Renal cortical epithelial cell (primary cell): ENCODE measurements at regions not wholly inside any gene's neighbourhood (a gene's known extent, or its start where the extent isn't known, plus 50 kb on each side); places are given as distances from the start of the nearest gene placed in this dataset.

ENCODE experiments used
- DNase-seq: peaks from one replicate; pipeline ENCODE4 v3.0.0-alpha.2; 2011; ENCODE audit warnings: low read depth

GRCh38 chr4:100130964-100131363 is 59.3 kb downstream of the DDIT4L start:
- DNase-seq, result no peak

GRCh38 chr4:100130491-100130890 is 59.8 kb downstream of the DDIT4L start:
- no peak for DNase-seq

- DNase-seq, result no peak
Observed at GRCh38 chr4:100129774-100130173, 60.5 kb downstream of the DDIT4L start.

GRCh38 chr4:100128338-100128737 is 61.9 kb downstream of the DDIT4L start:
- no peak for DNase-seq

- no peak for DNase-seq
Observed at GRCh38 chr4:100124715-100125114, 65.6 kb downstream of the DDIT4L start.

- peak; percentile 57 for DNase-seq
Observed at GRCh38 chr4:100118181-100118580, 72.1 kb downstream of the DDIT4L start.

- DNase-seq, result no peak
Observed at GRCh38 chr4:100117750-100118149, 72.5 kb downstream of the DDIT4L start.

GRCh38 chr4:100114909-100115308 is 75.4 kb downstream of the DDIT4L start:
- peak; percentile 36 for DNase-seq

GRCh38 chr4:100113732-100114131 is 76.5 kb downstream of the DDIT4L start:
- DNase-seq, result peak; percentile 42

- DNase-seq, result peak; percentile 84
Observed at GRCh38 chr4:100113096-100113495, 77.2 kb downstream of the DDIT4L start.

GRCh38 chr4:100109921-100110320 is 80.3 kb downstream of the DDIT4L start:
- DNase-seq, result no peak

- no peak for DNase-seq
Observed at GRCh38 chr4:100108869-100109268, 81.4 kb downstream of the DDIT4L start.

- peak; percentile 96 for DNase-seq
Observed at GRCh38 chr4:100106982-100107381, 83.3 kb downstream of the DDIT4L start.

- no peak for DNase-seq
Observed at GRCh38 chr4:100103671-100104070, 86.6 kb downstream of the DDIT4L start.

- DNase-seq, result no peak
Observed at GRCh38 chr4:100100985-100101384, 89.3 kb downstream of the DDIT4L start.

GRCh38 chr4:100099746-100100145 is 90.5 kb downstream of the DDIT4L start:
- DNase-seq, result no peak

- no peak for DNase-seq
Observed at GRCh38 chr4:100098681-100099080, 91.6 kb downstream of the DDIT4L start.

- no peak for DNase-seq
Observed at GRCh38 chr4:100098011-100098545, 92.2 kb downstream of the DDIT4L start.

GRCh38 chr4:100095729-100096595 is 94.3 kb downstream of the DDIT4L start:
- peak; percentile 91 for DNase-seq

- peak; percentile 94 for DNase-seq
Observed at GRCh38 chr4:100093091-100093866, 97.0 kb downstream of the DDIT4L start.

- no peak for DNase-seq
Observed at GRCh38 chr4:100087743-100088142, 102.5 kb downstream of the DDIT4L start.

GRCh38 chr4:100086766-100087431 is 103.4 kb downstream of the DDIT4L start:
- no peak for DNase-seq
